HG03342 (cell line): ENCODE measurements at regions not wholly inside any gene's neighbourhood (a gene's known extent, or its start where the extent isn't known, plus 50 kb on each side); places are given as distances from the start of the nearest gene placed in this dataset.

Experiments
- ATAC-seq: cut with Tn5 transposase; IDR thresholded peaks from one replicate; pipeline ENCODE4 v1.9.1; 2021; ENCODE audit warnings: mild to moderate bottlenecking, moderate library complexity; ENCODE audit not compliant: unreplicated experiment

DNA sequence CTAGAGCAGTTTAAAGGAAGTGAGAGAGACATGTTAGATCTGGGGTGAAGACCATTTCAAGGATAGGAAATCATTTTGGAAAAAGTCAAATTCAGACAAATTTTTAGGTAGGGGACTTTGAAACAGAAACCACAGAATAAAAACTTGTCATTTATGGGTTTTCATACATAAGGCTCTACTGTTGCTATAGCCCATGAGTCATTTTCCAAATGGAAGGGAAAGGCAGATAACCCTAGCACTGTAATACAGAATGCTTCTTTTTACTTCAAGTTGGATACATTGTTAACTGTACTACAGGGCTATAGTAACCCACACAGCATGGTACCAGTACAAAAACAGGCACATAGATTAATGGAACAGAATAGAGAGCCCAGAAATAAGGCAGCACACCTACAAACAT is 455.4 kb downstream of the EBF1 start:
- no peak for ATAC-seq

- ATAC-seq, result no peak
These were observed 455.9 kb downstream of the EBF1 start for GRCh38 chr5:158643840-158644239.

DNA sequence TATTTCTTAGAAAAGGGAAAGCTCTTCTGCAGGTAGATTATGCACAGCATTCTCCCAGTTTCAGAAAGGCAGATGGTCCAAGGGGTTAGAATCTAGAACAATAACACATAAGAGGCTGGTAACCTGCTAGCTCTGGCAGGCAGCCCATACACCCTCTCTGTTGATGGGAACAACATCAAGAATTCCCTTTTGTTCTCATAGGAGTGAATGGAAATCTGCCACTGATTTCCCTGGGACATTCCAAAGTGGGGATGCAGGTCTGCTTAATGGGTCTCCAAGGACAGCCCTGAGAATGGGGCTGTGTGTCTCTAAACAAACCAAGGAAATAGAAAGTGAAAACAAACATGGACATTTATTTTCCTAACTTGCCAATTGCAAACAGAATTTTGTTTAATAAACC is 456.8 kb downstream of the EBF1 start:
- no peak for ATAC-seq

GRCh38 chr5:158641016-158641415 is 458.7 kb downstream of the EBF1 start:
- ATAC-seq, result no peak

DNA sequence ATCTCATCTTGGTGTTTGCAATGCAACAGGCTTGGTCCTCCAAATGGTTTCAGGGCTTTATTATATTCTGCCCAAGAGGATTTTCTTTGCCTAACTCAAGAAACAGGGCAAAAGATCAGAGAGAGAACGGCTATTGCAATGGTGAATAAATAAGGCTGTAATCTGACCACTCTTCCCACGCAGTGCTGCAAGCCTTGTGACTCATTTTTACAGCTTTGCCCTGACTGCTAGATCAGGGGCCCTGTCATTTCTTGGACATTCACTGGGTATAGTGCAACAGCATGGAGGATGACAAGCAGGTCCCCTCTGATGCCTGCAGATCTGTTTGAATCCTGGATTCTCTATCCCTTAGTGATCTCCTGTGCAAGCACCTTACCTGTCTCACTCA is 459.1 kb downstream of the EBF1 start:
- ATAC-seq, result no peak

- ATAC-seq, result no peak
These were observed 459.7 kb downstream of the EBF1 start for GRCh38 chr5:158639881-158640592.

- ATAC-seq, result no peak
These were observed 461.3 kb downstream of the EBF1 start for GRCh38 chr5:158638396-158638795.

GRCh38 chr5:158637039-158637438 is 462.7 kb downstream of the EBF1 start:
- no peak for ATAC-seq

- ATAC-seq, result no peak
These were observed 464.2 kb downstream of the EBF1 start for GRCh38 chr5:158635565-158635964.

- no peak for ATAC-seq
These were observed 465.0 kb downstream of the EBF1 start for GRCh38 chr5:158634714-158635113.

GRCh38 chr5:158629591-158630312 is 470.0 kb downstream of the EBF1 start:
- ATAC-seq, result no peak

DNA sequence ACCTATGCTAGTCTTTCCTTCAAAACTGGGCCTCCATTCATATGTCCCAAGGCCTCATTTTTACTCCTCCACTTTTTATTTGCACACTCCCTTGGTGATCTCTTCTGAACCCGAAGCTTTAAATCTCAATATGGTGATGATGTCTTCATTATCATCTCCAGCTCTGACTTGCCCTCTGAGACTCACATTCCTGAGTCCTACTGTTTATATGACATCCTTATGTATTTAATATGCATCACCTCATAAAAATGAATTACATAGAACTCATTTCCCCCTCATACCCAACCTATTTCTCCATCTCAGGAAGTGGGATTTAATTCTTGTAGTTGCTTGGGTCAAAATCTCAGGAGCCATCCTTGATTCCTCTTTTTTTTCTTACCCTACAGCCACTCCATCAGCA is 473.0 kb downstream of the EBF1 start:
- ATAC-seq, result no peak

DNA sequence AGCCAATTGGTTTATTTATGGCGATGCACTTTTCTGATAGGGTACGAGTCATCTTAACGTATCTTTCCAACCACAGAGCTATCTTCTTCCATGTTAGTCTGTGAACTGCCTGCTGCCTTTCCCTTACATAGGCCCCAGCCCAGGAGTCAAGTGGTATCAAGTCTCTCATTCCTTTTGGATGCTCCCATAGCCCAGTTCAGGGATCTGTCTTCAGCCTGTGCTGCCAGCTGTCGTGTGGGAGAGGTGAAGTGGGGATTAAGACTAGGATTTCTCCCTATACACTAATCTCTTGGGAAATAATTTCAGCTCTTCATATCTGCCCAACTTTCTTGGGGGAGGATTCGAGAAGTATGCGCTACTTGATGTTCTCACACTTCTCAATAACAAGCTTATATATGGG is 475.7 kb downstream of the EBF1 start:
- ATAC-seq, result no peak

- ATAC-seq, result no peak
These were observed 478.3 kb downstream of the EBF1 start for GRCh38 chr5:158621391-158621790.

GRCh38 chr5:158619083-158619788 is 480.5 kb downstream of the EBF1 start:
- ATAC-seq, result no peak

- no peak for ATAC-seq
These were observed 481.5 kb downstream of the EBF1 start for GRCh38 chr5:158618256-158618655.

- ATAC-seq, result no peak
These were observed 483.0 kb downstream of the EBF1 start for GRCh38 chr5:158616707-158617106.

DNA sequence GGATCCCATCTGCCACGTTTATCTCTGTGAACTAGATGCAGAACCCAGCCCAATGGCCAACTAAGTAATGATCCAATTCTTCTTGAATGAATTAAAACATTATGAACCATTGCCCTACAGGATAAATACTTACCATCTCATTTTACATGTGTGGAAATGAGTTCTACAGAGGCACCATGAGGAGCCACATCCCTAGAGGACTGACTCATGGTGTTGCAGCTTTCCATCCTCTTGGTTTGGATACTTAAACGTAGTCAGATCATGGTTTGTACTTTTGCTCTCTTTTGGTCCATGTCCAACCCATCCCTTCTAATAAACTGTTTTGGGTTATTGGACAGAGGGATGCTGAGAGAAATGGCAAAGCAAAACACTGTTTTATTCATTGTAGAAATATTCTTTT is 484.8 kb downstream of the EBF1 start:
- no peak for ATAC-seq

- ATAC-seq, result no peak
These were observed 488.1 kb downstream of the EBF1 start for GRCh38 chr5:158611581-158611980.

- no peak for ATAC-seq
These were observed 489.7 kb downstream of the EBF1 start for GRCh38 chr5:158610051-158610415.

GRCh38 chr5:158609333-158610050 is 490.2 kb downstream of the EBF1 start:
- no peak for ATAC-seq
